ENCODE measurements at regions not wholly inside any gene's neighbourhood (a gene's known extent, or its start where the extent isn't known, plus 50 kb on each side); places are given as distances from the start of the nearest gene placed in this dataset.

DNA sequence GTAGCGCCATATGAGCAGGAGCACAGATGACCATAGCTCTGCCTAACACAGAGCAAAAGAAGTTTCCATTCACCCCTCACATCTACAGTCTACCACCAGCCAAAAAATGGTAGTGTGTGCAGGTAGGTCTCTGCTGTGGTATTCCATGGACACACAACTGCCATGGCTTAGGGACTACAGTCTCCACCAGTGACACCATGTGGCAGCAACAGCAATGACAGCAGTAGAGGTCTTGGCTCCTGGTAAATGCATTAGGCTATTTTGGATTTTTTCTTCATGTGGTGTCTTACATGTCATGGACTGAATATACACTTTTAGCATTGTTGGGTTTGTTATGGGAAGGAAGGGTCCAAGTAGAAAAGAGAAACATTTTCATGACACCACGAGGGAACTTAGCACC lies 70.1 kb upstream of the CABCOCO1 start:
- TF ChIP-seq, protein P1, sequence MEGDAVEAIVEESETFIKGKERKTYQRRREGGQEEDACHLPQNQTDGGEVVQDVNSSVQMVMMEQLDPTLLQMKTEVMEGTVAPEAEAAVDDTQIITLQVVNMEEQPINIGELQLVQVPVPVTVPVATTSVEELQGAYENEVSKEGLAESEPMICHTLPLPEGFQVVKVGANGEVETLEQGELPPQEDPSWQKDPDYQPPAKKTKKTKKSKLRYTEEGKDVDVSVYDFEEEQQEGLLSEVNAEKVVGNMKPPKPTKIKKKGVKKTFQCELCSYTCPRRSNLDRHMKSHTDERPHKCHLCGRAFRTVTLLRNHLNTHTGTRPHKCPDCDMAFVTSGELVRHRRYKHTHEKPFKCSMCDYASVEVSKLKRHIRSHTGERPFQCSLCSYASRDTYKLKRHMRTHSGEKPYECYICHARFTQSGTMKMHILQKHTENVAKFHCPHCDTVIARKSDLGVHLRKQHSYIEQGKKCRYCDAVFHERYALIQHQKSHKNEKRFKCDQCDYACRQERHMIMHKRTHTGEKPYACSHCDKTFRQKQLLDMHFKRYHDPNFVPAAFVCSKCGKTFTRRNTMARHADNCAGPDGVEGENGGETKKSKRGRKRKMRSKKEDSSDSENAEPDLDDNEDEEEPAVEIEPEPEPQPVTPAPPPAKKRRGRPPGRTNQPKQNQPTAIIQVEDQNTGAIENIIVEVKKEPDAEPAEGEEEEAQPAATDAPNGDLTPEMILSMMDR (conservative IDR thresholded peaks at IDR 0.05; ENCODE audit: low read length): peak; percentile 71
- no peak for TF ChIP-seq EZH2phosphoT487 (IDR thresholded peaks at IDR 0.05; ENCODE audit: borderline replicate concordance, low read depth, low read length)
